GM21723 (cell line): ENCODE measurements at regions not wholly inside any gene's neighbourhood (a gene's known extent, or its start where the extent isn't known, plus 50 kb on each side); places are given as distances from the start of the nearest gene placed in this dataset.

Experiments used
- ATAC-seq: cut with Tn5 transposase; IDR thresholded peaks from one replicate; pipeline ENCODE4 v1.9.1; 2021; ENCODE audit warnings: mild to moderate bottlenecking, moderate library complexity; ENCODE audit not compliant: unreplicated experiment

GRCh38 chr14:83470466-83470865 lies 1936.8 kb upstream of the SEL1L start:
- ATAC-seq, result no peak

- no peak for ATAC-seq
These were observed 1937.5 kb upstream of the SEL1L start for GRCh38 chr14:83470959-83471695.

GRCh38 chr14:83473416-83474235 lies 1940.0 kb upstream of the SEL1L start:
- ATAC-seq, result no peak

DNA sequence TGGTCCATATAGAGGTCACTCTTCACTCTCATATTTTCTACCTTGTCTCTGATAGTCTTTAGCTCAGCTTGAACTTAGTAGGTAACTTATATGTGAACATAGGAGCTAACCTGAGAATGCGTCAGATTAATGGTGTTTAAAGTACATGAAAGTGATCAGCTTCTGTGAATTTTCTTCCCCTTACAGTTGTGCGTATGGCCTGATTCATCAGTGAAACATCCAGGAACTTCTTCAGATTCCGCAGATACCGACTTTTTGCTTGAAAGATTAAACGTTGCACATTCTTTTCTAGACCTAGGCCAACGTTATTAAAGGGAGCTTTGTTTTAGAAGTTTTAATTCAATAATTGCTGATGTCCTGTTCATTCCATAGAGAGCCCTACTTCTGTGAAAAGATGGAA lies 1945.1 kb upstream of the SEL1L start:
- ATAC-seq, result no peak

GRCh38 chr14:83483063-83483462 lies 1949.4 kb upstream of the SEL1L start:
- ATAC-seq, result no peak

- no peak for ATAC-seq
These were observed 1951.9 kb upstream of the SEL1L start for GRCh38 chr14:83485591-83485990.

- no peak for ATAC-seq
These were observed 1957.4 kb upstream of the SEL1L start for GRCh38 chr14:83491091-83491490.

DNA sequence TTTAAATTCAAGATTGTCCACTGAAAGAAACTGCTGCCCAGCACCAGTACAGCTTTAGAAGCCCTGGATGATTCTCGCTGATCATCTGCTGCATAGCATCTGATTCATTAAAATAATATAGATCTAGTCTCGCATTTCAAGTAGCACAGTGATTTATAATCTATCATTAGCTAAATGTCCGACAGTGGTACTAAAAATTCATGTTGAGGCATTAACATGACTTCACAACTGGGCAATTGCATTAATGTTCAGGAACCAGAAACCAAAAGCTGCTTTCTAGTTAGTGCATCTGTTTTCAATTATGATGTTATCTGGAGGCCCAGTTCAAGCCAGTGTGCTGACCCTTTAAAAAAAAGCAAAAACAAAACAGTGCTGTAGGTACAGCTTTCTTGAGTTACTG lies 1987.2 kb upstream of the SEL1L start:
- no peak for ATAC-seq

- ATAC-seq, result no peak
These were observed 1995.9 kb upstream of the SEL1L start for GRCh38 chr14:83529531-83529930.

- ATAC-seq, result no peak
These were observed 1996.2 kb upstream of the FLRT2 start for GRCh38 chr14:83533734-83534133.

DNA sequence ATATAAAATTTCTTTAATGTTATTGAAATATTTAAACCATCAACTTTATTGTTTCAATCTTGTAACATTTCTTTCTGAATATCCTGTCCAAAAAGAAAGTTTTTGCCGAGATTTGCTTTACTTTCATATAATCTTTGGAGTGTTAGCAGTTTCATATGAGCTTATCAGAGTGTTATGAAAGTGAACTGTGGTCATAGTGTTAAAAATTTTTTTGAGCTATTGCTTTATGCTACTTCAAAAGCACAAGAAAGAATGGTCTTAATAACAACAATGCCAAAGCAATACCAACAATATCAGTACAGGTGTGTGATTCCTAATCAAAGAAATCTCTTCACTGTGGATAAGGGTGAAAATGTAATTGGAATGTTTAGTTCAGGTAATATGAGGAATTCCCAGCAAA lies 1994.9 kb upstream of the FLRT2 start:
- ATAC-seq, result no peak

DNA sequence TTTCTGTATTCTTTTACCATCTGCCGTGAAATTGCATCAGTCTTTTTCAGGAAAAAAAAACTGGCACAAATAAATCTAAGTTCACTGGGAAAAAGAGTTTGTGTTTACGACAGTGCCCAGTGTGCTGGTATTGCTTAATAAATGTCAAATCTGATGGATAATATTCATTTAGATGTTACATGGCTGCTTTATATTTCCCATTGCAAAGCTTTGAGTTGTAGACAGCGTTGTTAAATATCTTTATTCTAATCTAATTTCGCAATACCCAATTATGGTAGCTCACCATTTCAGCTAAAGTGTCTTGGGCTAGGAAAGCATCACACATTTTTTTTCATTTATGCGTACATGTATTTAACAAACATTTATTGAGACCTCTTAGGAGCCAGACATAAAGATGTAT lies 1994.5 kb upstream of the FLRT2 start:
- no peak for ATAC-seq

- no peak for ATAC-seq
These were observed 1988.8 kb upstream of the FLRT2 start for GRCh38 chr14:83541147-83541546.

DNA sequence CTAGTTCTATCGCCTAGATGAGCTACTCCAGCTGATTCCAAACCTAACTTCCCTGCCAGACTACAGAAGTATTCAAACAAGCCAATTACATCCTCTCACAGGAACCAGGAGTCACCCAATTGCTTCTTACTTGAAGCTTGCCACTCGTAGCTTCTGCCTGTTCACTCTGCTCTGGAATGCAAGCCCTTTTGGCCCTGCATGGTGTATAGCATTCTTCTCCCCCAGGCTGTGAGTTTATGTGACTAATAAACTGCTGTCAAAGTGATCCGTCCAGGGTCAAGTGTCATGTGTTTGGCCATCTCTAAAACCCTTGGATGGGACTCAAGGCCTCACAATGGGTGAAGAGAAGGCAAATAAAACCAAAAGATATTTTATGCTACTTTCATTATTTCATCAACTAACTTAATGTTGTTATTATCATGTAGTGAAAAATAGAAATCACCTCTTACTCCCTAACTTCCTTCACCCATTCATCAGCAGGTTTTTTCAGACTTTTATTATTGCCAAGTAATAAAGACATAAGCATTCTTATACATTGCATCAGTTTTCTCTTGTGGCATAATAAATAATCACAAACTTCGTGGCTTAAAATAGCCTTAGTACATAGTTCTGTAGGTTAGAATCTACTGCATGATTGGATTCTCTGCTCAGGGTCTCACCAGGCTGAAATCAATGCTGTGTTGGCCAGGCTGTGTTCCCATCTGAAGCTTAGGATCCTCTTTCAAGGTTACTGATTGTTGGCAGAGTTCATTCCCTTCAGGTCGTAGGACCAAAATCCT lies 1981.7 kb upstream of the FLRT2 start:
- no peak for ATAC-seq

DNA sequence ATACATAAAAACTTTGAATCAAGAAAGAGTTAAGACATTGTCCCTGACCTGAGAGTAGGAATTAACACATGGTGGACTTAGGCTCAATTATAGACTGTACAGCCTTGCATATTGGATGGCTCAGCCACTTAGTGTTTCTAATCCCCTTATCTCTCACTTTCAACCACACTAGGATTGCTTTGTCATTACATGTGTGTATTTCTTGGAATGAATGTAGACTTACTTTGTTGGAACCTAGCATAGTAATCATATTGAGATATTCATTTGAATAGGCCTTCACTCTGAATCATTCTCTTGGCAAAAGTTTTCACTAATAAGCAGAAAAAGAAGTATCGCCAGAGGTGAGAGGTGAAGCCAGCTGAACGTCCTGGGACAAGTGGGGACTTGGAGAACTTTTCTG lies 1973.9 kb upstream of the FLRT2 start:
- ATAC-seq, result no peak

DNA sequence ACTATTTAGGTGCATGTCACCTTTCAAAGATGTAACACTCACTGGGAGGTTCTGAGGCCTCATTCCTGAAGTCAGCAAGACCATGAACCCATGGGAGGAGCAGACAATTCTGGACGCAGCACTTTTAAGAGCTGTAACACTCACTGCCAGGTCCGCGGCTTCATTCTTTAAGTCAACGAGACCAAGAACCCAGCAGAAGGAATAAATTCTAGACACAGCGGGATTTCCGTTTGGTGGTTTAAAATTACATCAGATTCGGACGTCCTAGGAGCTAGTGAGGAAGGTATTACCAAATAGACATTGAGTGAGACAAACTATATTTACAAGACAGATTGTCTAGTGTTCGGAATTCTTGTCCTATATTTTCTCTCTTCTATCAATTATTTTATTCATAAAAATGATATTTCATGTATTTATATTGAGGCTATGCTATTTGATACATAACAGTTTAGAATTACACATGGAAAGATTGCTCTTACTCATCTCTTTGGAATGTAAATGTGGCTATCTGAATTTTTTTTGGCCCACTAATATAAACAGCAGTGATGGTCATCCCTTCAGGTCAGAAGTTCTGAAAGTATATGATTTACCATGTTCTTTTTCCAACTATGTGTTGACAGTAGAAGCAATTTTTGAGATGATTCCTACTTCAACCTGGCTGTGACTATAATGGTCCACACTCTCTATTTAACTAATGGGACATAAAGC lies 1973.0 kb upstream of the FLRT2 start:
- ATAC-seq, result no peak

DNA sequence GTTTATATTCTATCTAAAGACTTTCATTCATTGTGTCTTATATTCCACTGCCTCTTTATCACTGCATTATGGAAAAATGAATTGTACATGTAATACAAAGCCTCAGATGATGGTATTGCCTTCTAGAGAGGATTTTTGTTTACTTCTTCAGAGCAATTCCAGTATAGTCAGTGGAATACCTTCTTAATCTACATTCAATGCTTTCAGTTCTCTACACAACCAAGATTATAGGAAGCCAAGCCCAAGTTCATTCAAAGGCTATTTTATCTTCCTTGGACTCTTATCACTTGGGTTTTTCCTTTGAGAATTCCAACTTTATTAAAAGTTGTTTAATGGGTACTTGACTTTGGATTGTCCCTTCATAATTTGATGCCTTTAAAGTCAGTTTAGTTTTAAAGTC lies 1971.0 kb upstream of the FLRT2 start:
- no peak for ATAC-seq

DNA sequence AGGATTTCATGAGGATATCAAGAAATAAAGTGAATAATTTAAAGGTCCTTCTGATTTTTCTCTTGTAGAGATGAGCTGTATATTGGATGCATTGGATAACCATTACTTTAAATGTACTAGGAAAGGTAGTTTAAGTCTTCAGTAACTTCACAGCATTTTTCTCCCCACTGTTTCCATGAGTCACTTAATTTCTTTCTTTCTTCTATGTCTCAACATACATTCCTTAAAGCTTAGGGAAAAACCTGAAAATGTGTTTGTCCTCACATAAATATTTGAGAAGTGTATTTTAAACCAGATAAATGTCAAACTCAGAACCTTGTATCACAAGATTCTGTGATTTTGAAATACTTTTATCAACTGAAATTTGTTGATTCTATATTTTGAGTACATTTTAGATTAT lies 1970.2 kb upstream of the FLRT2 start:
- no peak for ATAC-seq

GRCh38 chr14:83561261-83561660 lies 1968.7 kb upstream of the FLRT2 start:
- no peak for ATAC-seq

DNA sequence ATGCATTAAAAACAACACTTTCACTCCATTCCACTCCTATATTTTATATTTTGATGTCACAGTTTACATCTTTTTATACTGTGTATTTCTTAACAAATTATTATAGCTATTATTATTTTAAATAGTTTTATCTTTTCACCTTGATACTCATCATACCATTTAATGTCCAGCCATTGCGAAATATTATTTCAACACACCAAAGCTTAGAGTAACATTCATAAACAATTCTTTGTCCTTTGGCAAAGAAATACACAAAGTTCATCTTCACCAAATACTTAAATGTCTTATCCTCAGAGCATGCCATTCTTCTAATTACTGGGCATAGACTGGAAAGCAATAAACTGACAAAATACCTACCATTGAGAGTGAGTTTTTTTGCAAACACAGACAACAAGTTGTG lies 1963.4 kb upstream of the FLRT2 start:
- no peak for ATAC-seq

DNA sequence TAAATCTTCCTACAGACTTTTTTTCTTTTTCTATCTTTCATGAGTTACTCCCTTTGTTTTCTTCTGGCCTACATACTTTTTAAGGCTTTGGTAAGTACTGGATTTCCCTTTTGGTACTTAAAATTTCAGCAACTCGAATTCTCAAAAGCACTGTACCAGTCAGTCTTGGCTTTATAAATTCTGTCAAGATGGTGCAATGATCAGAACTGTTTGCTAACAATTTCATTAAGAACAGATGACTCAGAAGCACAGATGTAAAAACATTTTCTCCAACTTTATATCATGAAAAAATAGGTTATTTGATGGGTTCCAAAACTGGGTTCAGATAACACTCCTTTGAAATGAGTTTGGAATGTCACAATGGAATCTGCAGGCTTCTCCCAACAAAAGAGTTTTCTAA lies 1961.8 kb upstream of the FLRT2 start:
- ATAC-seq, result no peak
